ENCODE measurements at regions not wholly inside any gene's neighbourhood (a gene's known extent, or its start where the extent isn't known, plus 50 kb on each side); places are given as distances from the start of the nearest gene placed in this dataset.
"Not testable (repeated sequence)": the region's sequence is repeated elsewhere in the genome, so short reads cannot be mapped to it uniquely, and the experiment has no call there.

DNA sequence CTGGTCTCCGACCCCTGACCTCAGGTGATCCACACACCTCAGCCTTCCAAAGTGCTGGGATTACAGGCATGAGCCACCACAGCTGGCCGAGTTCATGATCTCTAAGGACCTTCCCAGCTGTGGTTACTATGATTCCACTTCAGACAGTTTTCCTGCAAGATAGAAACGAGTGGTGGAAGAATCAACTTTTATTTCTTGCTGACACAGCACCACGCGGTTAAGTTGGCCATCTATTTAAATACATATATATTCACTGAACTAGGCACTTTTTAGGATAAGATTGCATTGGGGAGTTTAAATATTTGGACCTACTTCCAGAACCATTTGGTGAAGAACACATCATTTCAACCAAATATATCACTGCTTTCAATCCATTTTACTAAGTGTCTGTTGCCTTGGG, 213.4 kb downstream of the TBX5 start:
- DNase-seq (ENCODE audit: low read depth, low spot score), result no peak

DNA sequence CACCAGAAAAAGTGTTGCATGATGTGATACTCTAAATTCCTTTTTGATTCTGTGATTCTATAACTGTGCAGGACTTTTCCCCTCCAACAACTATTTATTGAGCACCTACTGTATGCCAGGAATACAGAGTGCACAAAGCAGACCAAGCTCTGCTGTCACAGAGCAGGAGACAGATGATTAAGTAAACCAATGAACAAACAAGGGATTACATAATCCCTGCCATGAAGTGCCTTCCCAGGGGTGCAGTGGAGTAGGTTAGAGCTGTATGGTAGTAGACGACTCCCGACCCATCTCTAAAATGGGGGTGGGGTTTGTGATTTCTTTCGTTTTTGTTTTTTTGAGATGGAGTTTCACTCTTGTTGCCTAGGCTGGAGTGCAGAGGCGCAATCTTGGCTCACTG, 213.9 kb downstream of the TBX5 start:
- DNase-seq (ENCODE audit: low read depth, low spot score), result no peak

DNA sequence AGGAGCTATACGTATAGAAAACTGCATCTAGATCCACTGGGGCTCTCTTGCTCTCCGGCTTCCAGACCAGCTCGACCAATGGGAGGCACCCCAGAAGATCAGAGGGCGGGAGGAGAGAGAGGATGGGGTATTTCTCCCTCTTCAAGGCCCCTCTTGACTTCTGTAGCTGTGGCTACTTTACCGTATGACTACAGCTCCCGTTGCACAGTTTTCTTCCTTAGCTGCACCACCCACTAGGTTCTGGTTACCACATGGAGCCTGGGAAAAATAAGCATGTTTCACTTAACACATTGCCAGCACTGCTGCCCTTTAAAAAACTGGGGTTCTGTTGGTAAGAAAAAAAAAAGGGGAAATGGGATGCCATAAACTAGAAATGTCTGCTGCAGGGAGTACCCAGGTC, 214.4 kb downstream of the TBX5 start:
- no peak for DNase-seq (ENCODE audit: low read depth, low spot score)

GRCh38 chr12:114190971-114191370, 215.0 kb downstream of the TBX5 start:
- no peak for DNase-seq (ENCODE audit: low read depth, low spot score)

DNA sequence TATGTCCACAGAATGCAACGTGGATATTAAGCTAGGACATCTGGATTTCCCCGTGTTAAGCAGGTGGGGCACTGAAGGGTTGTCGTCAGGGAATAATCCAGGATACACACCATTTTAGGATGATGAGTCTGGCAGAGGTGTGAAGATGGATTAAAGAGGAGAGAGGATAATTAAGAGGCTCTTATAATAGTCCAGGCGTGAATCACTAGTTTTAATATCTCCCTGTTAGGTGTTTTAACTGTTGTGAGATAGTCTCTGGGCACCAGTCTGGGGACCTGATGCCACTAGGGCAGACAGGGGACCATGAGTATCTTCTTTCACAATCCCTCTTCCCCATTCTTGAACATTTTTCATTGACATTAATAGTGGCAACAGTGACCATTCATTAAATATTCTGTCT, 216.7 kb downstream of the TBX5 start:
- DNase-seq (ENCODE audit: low read depth, low spot score), result no peak

GRCh38 chr12:114186241-114187002, 219.5 kb downstream of the TBX5 start:
- DNase-seq (ENCODE audit: low read depth, low spot score), result no peak

- no peak for DNase-seq (ENCODE audit: low read depth, low spot score)
These were observed 218.9 kb upstream of the RBM19 start for GRCh38 chr12:114185036-114185435.

- no peak for DNase-seq (ENCODE audit: low read depth, low spot score)
These were observed 208.2 kb upstream of the RBM19 start for GRCh38 chr12:114174326-114174725.

GRCh38 chr12:114172135-114172534, 206.0 kb upstream of the RBM19 start:
- DNase-seq (ENCODE audit: low read depth, low spot score), result no peak

DNA sequence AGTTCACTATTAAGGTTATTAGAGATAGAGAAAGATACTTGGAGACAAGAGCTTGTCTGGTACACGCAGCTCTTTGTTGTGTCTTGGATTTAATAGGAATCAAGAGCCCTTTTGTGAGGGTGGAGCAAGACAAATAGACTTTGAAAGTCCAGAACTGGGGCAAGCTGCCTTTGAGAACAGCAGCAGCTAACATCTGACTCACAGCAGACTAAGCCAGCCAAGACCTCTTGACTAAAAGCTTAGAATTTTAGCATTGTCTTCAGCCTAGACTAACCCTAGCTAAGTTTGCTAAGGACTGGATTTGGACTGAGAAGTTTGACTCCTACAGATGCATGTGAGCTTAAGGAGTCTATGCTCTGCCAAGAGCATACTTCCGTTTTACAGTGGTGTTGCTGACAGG, 201.9 kb upstream of the RBM19 start:
- DNase-seq (ENCODE audit: low read depth, low spot score), result no peak

DNA sequence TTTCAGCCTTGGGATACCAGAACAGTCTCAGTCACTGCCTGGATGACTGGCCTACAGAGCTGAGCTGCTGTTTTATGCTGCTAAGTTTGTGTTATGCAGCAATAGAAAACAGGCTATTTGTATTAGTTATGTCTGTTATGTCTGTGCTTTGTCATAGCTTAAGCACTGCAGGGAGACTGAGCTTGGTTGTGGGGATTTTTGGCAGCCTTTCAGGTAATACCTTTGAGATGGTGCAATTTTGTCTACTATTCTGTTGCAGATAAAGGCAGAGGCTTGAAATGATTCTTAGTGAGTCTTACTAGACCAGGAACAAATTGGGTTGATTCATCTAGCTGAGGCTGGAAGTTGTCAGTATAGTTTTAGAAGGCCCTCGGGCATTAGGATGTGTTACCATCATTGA, 201.3 kb upstream of the RBM19 start:
- no peak for DNase-seq (ENCODE audit: low read depth, low spot score)

- peak; percentile 24 for DNase-seq (ENCODE audit: low read depth, low spot score)
These were observed 200.2 kb upstream of the RBM19 start for GRCh38 chr12:114166362-114166761.

DNA sequence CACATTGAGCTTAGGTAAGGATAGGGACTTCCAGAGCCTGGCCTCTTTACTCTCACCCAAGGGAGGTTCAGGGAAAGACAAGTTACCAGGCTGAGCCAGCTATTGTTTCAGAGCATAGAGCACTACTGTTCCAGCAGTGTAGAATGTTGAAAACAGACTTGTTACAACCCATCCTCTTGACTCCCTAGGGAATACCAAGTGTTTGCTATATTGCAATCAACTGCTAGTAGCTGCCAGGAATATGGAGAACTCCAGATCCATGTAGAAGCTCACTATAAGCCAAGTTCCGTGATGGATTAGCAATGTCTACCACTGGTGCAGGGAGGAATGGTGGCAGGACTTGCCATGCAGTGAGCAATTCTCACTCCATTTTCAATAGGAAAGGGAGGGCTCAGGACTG, 199.8 kb upstream of the RBM19 start:
- DNase-seq (ENCODE audit: low read depth, low spot score), result no peak

- no peak for DNase-seq (ENCODE audit: low read depth, low spot score)
These were observed 198.2 kb upstream of the RBM19 start for GRCh38 chr12:114164351-114164750.

DNA sequence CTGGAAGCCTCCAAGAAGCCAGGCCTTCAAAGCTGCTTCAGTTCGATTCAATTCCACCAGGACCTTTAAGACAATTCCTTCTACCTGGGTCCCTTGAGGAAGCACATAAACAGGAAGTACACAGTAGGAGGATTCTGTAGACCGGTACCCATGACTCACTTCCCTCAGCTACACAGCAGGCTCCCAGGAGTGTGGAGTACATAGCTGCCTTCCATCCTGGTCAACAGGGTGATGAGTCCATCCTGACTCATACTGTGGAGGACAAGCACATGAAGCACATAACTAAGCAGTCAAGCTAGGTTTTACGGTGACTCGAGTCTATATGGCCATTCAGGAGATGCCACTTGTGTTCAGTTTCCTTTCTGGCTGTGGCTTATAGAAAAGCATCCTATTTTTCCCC, 197.6 kb upstream of the RBM19 start:
- peak; percentile 6 for DNase-seq (ENCODE audit: low read depth, low spot score)

DNA sequence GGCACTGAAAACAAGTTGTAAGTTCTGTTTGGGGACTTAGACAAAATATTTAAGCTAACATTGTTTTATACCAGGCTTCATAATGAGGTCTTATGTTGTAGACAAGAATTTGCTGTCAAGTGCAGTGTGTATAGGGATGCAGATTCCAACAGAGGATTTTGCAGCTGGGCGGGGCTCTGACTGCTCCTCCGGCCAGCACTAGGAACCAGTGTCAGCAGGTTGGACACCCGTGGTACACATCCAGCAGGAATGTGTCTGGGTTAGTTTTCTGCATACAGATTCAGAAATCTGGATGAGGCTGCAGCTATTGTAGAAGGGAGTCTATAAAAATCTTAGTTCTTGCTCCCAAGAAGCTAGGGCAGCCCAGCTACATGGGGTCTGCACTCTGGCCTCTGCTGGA, 194.3 kb upstream of the RBM19 start:
- DNase-seq (ENCODE audit: low read depth, low spot score), result no peak

DNA sequence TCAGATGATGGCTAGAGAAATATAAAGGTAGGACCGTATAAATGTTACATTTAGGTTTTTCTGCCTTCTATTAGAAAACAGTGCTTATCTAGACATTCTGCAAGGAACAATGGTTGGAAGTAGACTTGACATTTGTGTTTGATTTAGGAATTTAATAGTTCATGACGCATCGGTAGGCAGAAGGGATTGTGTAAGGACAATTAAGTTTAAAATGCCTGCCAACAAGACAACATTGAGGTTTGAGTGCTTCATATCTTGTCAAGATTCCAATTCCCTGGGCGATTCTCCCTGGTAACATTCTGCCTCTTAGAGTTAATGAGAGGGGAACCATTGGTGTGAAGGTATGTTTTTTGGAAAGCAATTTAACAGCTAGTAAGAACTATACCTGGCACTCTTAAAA, 186.8 kb upstream of the RBM19 start:
- DNase-seq (ENCODE audit: low read depth, low spot score), result no peak

DNA sequence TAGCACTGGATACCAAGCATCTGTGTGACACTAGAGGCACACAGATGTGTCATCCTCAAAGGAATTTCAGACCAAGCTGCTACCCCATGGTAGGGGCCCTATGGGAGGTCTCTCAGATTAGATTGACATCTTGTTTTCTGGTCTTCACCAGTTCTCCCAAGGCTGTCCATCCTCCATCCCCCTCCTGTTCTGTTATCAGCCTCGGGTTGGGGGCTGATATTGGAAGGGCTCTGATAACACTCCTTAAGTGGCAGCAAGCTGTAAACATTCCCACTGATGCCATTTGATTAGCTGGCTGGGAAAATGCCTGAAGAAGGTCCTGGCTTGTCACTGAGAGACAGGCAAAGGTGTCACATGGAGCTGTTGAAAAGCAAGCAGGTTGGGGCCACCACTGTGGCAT, 185.9 kb upstream of the RBM19 start:
- DNase-seq (ENCODE audit: low read depth, low spot score), result no peak

DNA sequence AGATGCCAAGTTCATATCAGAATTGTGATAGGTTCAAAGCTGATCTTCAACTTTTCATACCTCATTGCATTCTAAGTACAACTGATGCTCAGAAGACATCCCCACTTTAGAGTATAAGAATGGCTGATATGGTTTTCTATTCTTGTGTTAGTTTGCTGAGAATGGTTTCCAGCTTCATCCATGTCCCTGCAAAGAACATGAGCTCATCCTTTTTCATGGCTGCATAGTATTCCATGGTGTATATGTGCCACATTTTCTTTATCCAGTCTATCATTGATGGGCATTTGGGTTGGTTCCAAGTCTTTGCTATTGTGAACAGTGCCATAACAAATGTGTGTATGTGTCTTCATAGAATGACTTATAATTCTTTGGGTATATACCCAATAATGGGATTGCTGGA, 184.5 kb upstream of the RBM19 start:
- DNase-seq (ENCODE audit: low read depth, low spot score), result not testable (repeated sequence)

GRCh38 chr12:114141921-114142564, 175.9 kb upstream of the RBM19 start:
- DNase-seq (ENCODE audit: low read depth, low spot score), result no peak

DNA sequence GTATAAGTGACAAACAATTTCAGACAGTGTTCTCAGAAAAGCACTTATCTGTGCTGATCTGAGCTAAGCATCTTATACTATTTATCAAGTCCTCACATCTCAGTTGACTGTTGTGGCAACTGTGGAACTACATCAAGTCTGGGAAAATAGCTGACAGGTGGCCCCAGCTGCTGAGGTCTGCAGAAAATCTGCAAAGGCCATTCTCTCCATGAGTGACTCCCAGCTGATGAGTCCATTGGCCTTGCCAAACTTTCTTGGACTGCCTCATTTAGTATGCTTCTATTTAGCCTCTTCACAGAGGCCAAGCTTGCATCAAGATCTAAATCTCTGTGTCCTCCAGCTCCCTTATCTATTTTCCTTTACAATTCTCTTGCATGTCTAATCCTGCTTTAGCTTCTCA, 174.5 kb upstream of the RBM19 start:
- DNase-seq (ENCODE audit: low read depth, low spot score), result no peak

GRCh38 chr12:114136631-114137030, 170.5 kb upstream of the RBM19 start:
- DNase-seq (ENCODE audit: low read depth, low spot score), result no peak

- no peak for DNase-seq (ENCODE audit: low read depth, low spot score)
These were observed 168.8 kb upstream of the RBM19 start for GRCh38 chr12:114134922-114135321.

DNA sequence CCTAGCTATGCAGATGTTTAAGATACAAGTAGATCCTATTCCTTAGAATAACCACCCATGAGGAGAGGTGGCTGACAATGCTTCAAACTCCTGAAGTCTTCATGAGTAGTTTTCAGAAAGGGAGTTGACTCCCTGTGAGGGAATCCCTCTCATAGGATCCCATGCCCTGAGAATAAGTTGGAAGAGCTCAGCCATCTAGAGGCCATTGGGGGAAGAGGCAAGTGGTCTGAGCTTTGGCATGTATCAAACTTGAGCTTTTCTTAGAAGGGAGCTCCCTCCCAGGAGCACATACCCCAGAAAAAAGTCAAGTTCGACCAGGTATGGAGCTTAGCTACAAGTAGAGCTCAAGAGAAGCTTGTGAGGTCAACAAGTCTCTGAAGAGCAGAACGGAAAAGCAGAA, 165.7 kb upstream of the RBM19 start:
- DNase-seq (ENCODE audit: low read depth, low spot score), result no peak

Measured in astrocyte of the hippocampus (primary cell).